ENCODE measurements at regions not wholly inside any gene's neighbourhood (a gene's known extent, or its start where the extent isn't known, plus 50 kb on each side); places are given as distances from the start of the nearest gene placed in this dataset.

DNA sequence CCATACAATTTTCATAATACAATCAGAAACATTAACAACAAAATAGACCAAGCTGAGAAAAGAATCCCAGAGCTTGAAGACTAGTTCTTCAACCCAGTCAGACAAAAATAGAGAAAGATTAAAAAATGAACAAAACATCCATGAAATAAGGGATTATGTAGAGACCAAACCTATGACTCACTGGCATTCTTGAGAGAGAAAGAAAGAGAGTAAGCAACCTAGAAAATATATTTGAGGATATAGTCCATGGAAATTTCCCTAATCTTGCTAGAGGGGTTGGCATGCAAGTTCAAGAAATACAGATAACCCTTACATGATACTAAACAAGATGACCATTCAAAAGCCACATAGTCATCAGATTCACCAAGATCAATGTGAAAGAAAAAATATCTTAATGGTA lies 281.7 kb downstream of the CCDC85A start:
- no peak for DNase-seq
- H3K27me3 ChIP-seq (ENCODE audit: control insufficient read depth, insufficient read depth, low read length) = no peaks in the 10 kb centered on the region
- H3K4me1 ChIP-seq (ENCODE audit: control insufficient read depth, insufficient read depth, low read length) = no peaks in the 10 kb centered on the region
- H3K4me3 ChIP-seq (ENCODE audit: low read length) = no peak overlapping the region
- no peaks in the 10 kb centered on the region for H3K9me3 ChIP-seq (replicated peaks; ENCODE audit: control insufficient read depth, low read depth, low read length)
- H3K36me3 ChIP-seq (ENCODE audit: control insufficient read depth, insufficient read depth, low read length) = no peaks in the 10 kb centered on the region
- no peak overlapping the region for H3K27ac ChIP-seq (ENCODE audit: low read length)

- no peaks in the 10 kb centered on the region for H3K36me3 ChIP-seq (ENCODE audit: control insufficient read depth, insufficient read depth, low read length)
- H3K9me3 ChIP-seq (replicated peaks; ENCODE audit: control insufficient read depth, low read depth, low read length) = no peaks in the 10 kb centered on the region
- peak; percentile 16 for DNase-seq
- H3K4me3 ChIP-seq (ENCODE audit: low read length) = no peak overlapping the region
- H3K27ac ChIP-seq (ENCODE audit: low read length) = no peak overlapping the region
- no peaks in the 10 kb centered on the region for H3K4me1 ChIP-seq (ENCODE audit: control insufficient read depth, insufficient read depth, low read length)
- no peaks in the 10 kb centered on the region for H3K27me3 ChIP-seq (ENCODE audit: control insufficient read depth, insufficient read depth, low read length)
Measured at GRCh38 chr2:56473524-56473923, 289.7 kb downstream of the CCDC85A start.

- no peaks in the 10 kb centered on the region for H3K4me1 ChIP-seq (ENCODE audit: control insufficient read depth, insufficient read depth, low read length)
- peak; percentile 17 for DNase-seq
- H3K27me3 ChIP-seq (ENCODE audit: control insufficient read depth, insufficient read depth, low read length) = no peaks in the 10 kb centered on the region
- H3K9me3 ChIP-seq (replicated peaks; ENCODE audit: control insufficient read depth, low read depth, low read length) = no peaks in the 10 kb centered on the region
- WGBS (ENCODE audit: insufficient coverage) = no CpG with 5 or more reads among the region's 4 CpGs
- H3K27ac ChIP-seq (ENCODE audit: low read length) = no peak overlapping the region
- H3K4me3 ChIP-seq (ENCODE audit: low read length) = no peak overlapping the region
- no peaks in the 10 kb centered on the region for H3K36me3 ChIP-seq (ENCODE audit: control insufficient read depth, insufficient read depth, low read length)
Measured at GRCh38 chr2:56474412-56475158, 290.8 kb downstream of the CCDC85A start.

DNA sequence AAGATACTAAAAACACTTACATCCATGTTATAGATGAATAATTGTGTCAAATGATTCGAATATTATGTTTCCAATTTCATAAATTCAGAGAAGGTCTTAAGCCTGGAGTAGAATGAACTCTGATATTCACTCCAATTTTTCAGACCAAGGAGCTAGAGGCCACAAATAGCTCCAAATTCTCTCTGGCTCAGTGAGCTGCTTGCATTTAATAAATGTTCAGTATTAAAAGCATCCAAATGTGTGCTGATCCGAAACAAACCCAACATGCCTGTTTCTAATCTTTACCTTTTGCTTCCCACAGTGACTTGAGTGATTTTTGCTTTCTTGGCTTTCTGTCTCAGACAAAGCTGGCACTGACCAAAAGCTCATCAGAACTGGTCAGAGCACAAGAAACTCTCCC lies 291.4 kb downstream of the CCDC85A start:
- Histone ChIP-seq H3K36me3 (ENCODE audit: control insufficient read depth, insufficient read depth, low read length) (no peaks in the 10 kb centered on the region), H3K4me3 (ENCODE audit: low read length) (no peak overlapping the region), H3K9me3 (replicated peaks; ENCODE audit: control insufficient read depth, low read depth, low read length) (no peaks in the 10 kb centered on the region), H3K27me3 (ENCODE audit: control insufficient read depth, insufficient read depth, low read length) (no peaks in the 10 kb centered on the region), H3K27ac (ENCODE audit: low read length) (no peak overlapping the region), H3K4me1 (ENCODE audit: control insufficient read depth, insufficient read depth, low read length) (no peaks in the 10 kb centered on the region)
- DNase-seq = peak; percentile 42
- no CpG with 5 or more reads among the region's 2 CpGs for WGBS (ENCODE audit: insufficient coverage)

GRCh38 chr2:56476509-56477071 lies 292.8 kb downstream of the CCDC85A start:
- Histone ChIP-seq H3K27me3 (ENCODE audit: control insufficient read depth, insufficient read depth, low read length) (no peaks in the 10 kb centered on the region), H3K27ac (ENCODE audit: low read length) (no peak overlapping the region), H3K4me3 (ENCODE audit: low read length) (no peak overlapping the region), H3K36me3 (ENCODE audit: control insufficient read depth, insufficient read depth, low read length) (no peaks in the 10 kb centered on the region), H3K9me3 (replicated peaks; ENCODE audit: control insufficient read depth, low read depth, low read length) (no peaks in the 10 kb centered on the region), H3K4me1 (ENCODE audit: control insufficient read depth, insufficient read depth, low read length) (no peaks in the 10 kb centered on the region)
- peak; percentile 3 for DNase-seq
- 41% methylated on average over 4 of the region's 8 CpGs for WGBS (ENCODE audit: insufficient coverage)

GRCh38 chr2:56478027-56478426 lies 294.2 kb downstream of the CCDC85A start:
- no peak overlapping the region for H3K4me3 ChIP-seq (ENCODE audit: low read length)
- H3K4me1 ChIP-seq (ENCODE audit: control insufficient read depth, insufficient read depth, low read length) = no peaks in the 10 kb centered on the region
- DNase-seq = no peak
- H3K27ac ChIP-seq (ENCODE audit: low read length) = no peak overlapping the region
- H3K36me3 ChIP-seq (ENCODE audit: control insufficient read depth, insufficient read depth, low read length) = no peaks in the 10 kb centered on the region
- H3K27me3 ChIP-seq (ENCODE audit: control insufficient read depth, insufficient read depth, low read length) = no peaks in the 10 kb centered on the region
- H3K9me3 ChIP-seq (replicated peaks; ENCODE audit: control insufficient read depth, low read depth, low read length) = no peaks in the 10 kb centered on the region

- DNase-seq = no peak
- no CpG with 5 or more reads among the region's 2 CpGs for WGBS (ENCODE audit: insufficient coverage)
- Histone ChIP-seq H3K27me3 (ENCODE audit: control insufficient read depth, insufficient read depth, low read length) (no peaks in the 10 kb centered on the region), H3K4me1 (ENCODE audit: control insufficient read depth, insufficient read depth, low read length) (no peaks in the 10 kb centered on the region), H3K27ac (ENCODE audit: low read length) (no peak overlapping the region), H3K4me3 (ENCODE audit: low read length) (no peak overlapping the region), H3K9me3 (replicated peaks; ENCODE audit: control insufficient read depth, low read depth, low read length) (no peaks in the 10 kb centered on the region), H3K36me3 (ENCODE audit: control insufficient read depth, insufficient read depth, low read length) (no peaks in the 10 kb centered on the region)
Measured at GRCh38 chr2:56483081-56483480, 299.3 kb downstream of the CCDC85A start.

DNA sequence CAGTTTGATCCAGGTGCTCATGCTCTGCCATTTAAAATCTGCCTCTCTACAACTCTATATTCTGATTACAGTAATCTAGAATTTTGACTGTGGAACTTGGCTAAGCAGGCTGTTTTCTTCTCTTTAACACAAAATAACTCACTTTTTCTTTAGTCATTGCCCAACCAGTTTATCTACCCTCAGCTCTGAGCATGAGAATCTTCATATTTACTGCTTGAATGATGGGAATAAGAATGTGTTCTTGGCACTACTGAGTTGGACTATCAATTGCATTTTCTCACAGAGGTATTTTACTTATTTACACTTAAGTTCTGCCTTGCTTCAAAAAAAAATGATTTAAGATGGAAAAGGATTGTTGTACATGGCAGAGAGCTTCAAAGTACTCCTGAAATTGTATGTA lies 301.1 kb downstream of the CCDC85A start:
- Histone ChIP-seq H3K27me3 (ENCODE audit: control insufficient read depth, insufficient read depth, low read length) (no peaks in the 10 kb centered on the region), H3K4me1 (ENCODE audit: control insufficient read depth, insufficient read depth, low read length) (no peaks in the 10 kb centered on the region)
- no peak for DNase-seq

GRCh38 chr2:56500317-56500716 lies 316.5 kb downstream of the CCDC85A start:
- no peaks in the 10 kb centered on the region for H3K36me3 ChIP-seq (ENCODE audit: control insufficient read depth, insufficient read depth, low read length)
- H3K4me3 ChIP-seq (ENCODE audit: low read length) = no peak overlapping the region
- no peak for DNase-seq
- no peaks in the 10 kb centered on the region for H3K9me3 ChIP-seq (replicated peaks; ENCODE audit: control insufficient read depth, low read depth, low read length)
- no peaks in the 10 kb centered on the region for H3K4me1 ChIP-seq (ENCODE audit: control insufficient read depth, insufficient read depth, low read length)
- no peaks in the 10 kb centered on the region for H3K27me3 ChIP-seq (ENCODE audit: control insufficient read depth, insufficient read depth, low read length)
- WGBS (ENCODE audit: insufficient coverage) = no CpG with 5 or more reads among the region's 1 CpG
- no peak overlapping the region for H3K27ac ChIP-seq (ENCODE audit: low read length)

More for the DNA sequence above, 301.1 kb downstream of the CCDC85A start:
- Histone ChIP-seq H3K36me3 (ENCODE audit: control insufficient read depth, insufficient read depth, low read length) (no peaks in the 10 kb centered on the region), H3K9me3 (replicated peaks; ENCODE audit: control insufficient read depth, low read depth, low read length) (no peaks in the 10 kb centered on the region), H3K4me3 (ENCODE audit: low read length) (no peak overlapping the region), H3K27ac (ENCODE audit: low read length) (no peak overlapping the region)

DNA sequence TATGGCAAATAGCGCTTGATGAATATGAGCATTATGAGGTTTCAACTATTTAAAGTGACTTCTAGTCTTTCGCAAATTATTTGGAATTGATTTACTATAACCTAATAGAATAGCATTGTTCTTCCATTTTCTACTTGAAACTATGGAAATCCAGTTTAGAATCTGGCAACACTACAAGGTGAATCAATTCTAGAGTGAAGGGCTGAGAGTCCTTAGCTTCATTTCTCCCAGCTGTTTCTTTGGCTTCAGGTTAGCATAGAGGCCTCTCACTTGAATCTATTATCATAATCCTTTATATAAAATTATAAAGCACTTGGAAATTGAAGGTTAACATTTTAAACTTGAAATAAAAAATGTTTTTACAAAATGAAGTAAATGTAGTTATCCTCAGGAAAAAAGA lies 318.8 kb downstream of the CCDC85A start:
- Histone ChIP-seq H3K27me3 (ENCODE audit: control insufficient read depth, insufficient read depth, low read length) (no peaks in the 10 kb centered on the region), H3K27ac (ENCODE audit: low read length) (no peak overlapping the region), H3K4me3 (ENCODE audit: low read length) (no peak overlapping the region), H3K9me3 (replicated peaks; ENCODE audit: control insufficient read depth, low read depth, low read length) (no peaks in the 10 kb centered on the region), H3K36me3 (ENCODE audit: control insufficient read depth, insufficient read depth, low read length) (no peaks in the 10 kb centered on the region), H3K4me1 (ENCODE audit: control insufficient read depth, insufficient read depth, low read length) (no peaks in the 10 kb centered on the region)
- no CpG with 5 or more reads among the region's 2 CpGs for WGBS (ENCODE audit: insufficient coverage)
- peak; percentile 85 for DNase-seq

GRCh38 chr2:56505885-56506284 lies 322.1 kb downstream of the CCDC85A start:
- peak; percentile 1 for DNase-seq
- Histone ChIP-seq H3K27me3 (ENCODE audit: control insufficient read depth, insufficient read depth, low read length) (no peaks in the 10 kb centered on the region), H3K4me3 (ENCODE audit: low read length) (no peak overlapping the region), H3K27ac (ENCODE audit: low read length) (no peak overlapping the region), H3K9me3 (replicated peaks; ENCODE audit: control insufficient read depth, low read depth, low read length) (no peaks in the 10 kb centered on the region), H3K36me3 (ENCODE audit: control insufficient read depth, insufficient read depth, low read length) (no peaks in the 10 kb centered on the region), H3K4me1 (ENCODE audit: control insufficient read depth, insufficient read depth, low read length) (no peaks in the 10 kb centered on the region)
- no CpG with 5 or more reads among the region's 3 CpGs for WGBS (ENCODE audit: insufficient coverage)

All from muscle of leg (tissue), 3 donors.